Suppressor macrophage (primary cell): ENCODE measurements at regions not wholly inside any gene's neighbourhood (a gene's known extent, or its start where the extent isn't known, plus 50 kb on each side); places are given as distances from the start of the nearest gene placed in this dataset.
"Not testable (repeated sequence)": the region's sequence is repeated elsewhere in the genome, so short reads cannot be mapped to it uniquely, and the experiment has no call there.

Experiments
- DNase-seq, 4 experiments: peaks; one replicate each; pipeline ENCODE4 v3.0.0-alpha.2; 2020 to 2022

GRCh38 chr12:102728506-102729242, 188.4 kb downstream of the PAH start:
- DNase-seq = no peak

DNA sequence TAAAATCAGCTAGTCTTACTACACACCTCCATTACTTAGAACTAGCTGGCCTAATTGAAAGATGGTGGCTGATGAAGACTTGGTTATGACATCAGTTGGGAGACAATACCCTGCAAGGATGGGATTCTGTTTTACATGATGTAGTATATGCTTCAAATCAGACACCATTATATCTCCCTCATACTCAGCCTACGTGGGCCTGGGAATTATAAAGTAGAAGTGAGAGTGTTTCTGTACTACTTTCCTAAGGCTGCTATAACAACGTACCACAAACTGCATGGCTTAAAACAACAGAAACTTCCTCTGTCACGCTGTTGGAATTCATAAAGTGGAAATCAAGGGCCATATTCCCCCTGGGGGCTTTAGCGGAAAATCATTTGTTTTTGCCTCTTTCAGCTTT, 190.4 kb downstream of the PAH start:
- DNase-seq = no peak

DNA sequence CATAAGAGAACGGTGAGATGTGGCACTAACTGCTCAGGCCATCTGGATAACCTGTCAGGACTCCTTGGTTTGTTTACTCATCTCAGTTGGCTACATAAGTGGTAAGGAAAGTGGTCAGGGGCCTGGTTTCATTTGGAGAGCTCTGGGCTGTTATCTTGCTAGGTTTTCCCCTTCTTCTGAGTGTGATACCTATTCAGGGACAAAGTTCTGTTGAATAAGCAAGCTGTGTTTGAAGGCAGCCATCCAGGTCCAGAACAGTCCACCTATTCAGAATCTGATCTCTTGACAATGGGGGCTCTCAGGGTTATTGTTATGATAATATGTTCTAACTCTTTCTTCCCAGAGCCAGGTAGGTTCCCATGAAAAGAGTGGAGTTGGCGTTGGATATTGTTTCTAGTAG, 194.9 kb downstream of the PAH start:
- no peak for DNase-seq

GRCh38 chr12:102708108-102708507, 208.9 kb downstream of the PAH start:
- DNase-seq = no peak

DNA sequence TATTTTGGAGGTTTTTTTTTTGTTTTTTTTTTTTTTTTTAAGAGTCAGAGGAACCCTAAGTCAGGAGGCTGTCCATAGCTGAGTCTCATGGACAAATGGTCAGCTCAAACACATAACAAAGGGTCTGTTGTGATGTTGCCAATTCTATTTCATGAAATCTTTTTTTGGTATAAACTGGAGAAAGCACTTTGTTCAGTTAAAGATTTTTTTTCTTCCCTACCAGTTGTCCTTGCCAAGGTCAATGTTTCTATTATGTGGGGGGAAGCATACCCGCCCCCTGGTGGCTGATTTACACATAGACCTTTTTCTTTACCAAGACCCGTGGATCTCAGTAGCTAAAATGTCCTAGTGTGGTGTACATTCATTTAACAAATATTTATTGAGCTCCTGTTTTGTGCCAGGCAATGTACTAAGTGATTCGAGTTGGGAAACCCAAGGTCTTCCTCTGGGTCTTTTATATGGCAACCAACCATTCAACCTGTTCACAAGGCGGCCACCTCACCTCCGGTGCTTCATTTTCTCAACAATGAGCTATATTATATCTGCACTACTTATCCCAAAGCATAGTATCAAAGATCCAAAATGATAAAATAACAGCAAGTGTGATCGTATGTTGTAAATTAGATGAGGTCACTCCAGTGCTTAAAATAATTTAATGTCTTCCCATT, 214.5 kb downstream of the PAH start:
- peak; percentile 69 to 80 (median 75) for DNase-seq

DNA sequence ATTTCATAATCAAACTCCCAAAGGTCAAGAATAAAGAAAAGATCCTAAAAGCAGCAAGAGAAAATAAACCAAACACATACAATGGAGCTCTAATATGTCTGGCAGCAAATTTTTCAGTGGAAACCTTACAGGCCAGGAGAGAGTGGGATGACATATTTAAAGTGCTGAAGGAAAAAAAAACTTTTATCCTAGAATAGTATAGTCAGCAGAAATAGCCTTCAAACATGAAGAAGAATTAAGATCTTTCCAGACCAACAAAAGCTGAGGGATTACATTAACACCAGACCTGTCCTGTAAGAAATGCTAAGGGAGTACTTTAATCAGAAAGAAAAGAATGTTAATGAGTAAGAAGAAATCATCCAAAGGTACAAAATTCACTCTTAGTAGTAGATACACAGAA, 215.7 kb upstream of the IGF1 start:
- no peak for DNase-seq

GRCh38 chr12:102694903-102695302, 214.5 kb upstream of the IGF1 start:
- no peak for DNase-seq

DNA sequence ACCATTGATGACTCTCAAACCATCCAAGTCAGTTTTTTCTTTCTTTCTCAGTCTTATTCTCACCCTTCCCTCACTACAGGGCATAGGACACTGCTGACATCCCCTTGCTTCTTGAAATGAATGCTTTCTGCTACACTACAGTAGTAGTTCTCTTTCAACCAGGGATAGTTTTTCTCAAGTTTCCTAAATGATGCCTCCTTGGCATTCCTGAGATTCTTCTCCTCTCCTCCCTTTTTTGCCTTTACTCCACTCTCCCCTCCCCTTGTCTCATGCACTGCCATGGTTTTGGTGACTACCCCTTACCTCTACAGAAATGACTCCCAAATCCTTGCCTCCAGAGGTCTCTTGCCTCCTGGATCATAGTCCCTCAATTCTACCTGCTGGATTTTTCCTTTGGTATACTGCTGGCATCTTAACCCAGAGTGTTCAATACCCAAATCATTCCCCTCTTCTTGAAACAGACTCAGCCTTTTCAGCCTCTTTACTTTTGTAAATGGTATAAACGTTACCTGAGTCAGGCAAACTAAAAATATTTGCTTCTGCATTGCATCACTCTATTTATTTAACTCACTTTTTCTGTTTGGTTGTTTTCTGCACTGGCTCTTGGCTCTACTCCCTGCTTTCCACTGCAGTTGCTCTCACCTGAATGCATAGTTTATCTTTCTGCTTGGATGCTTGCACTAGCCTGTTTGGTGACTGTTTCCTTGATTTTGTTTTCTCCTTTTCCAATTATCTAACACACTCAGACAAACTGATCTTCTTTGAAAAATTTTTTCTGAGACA, 211.6 kb upstream of the IGF1 start:
- DNase-seq = no peak

DNA sequence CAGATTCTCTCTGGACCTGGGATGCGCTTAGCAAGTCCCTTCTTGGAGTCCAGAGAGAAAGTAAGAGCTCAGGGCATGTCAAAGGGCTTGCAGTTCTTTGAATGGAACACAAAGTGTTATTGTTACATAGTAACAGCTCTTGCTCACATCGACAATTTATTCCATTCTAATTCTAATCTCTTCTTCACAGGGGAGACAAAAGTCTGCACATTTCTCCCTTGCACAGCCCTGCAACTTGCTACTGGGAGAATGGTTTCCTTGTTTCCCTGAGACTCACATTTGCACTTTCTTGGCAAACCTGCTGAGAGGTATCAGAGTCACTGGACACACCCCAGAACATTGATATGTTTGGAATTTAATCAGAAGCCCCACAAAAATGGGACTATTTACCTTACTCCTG, 209.9 kb upstream of the IGF1 start:
- DNase-seq = no peak

- no peak for DNase-seq
These were observed 209.3 kb upstream of the IGF1 start for GRCh38 chr12:102689701-102690100.

DNA sequence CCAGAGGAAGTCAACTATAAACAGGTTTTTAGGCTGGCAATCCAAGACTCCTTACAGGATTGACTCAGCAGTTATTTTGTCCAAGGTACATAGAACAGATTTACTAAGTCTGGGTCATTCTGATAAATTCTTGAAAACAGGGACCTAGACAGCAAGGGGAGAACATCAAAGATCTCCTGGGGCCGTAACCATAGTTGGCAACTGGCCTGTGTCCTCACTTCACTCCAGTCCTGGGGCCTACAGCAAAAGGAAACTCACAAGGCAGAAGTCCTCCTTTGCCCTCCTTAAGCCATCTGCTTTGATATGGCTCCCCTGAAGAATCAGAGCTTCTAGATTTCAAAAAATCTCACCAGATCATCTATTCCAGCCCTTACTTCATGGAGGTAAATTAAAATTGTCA, 207.2 kb upstream of the IGF1 start:
- DNase-seq = no peak

DNA sequence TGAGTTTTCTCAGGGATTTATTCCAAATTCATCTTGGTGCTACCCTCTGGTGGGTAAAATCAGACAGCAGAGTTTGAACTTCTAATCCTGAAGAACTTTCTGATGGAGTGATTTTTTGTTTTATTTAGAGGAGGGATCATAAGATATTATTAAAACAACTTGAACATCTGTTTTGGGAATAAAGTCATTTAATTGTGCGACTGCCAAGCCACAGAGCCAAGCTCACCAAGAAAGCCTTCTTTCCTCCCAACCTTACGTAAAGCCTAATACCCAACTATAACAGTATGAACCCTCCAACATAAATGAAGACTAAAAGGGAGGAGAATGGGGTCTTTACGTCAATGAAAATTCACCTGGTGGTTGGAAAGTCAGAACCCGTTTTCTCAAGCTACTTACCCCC, 205.5 kb upstream of the IGF1 start:
- DNase-seq = no peak

- peak in 1 of 4 experiments; percentile 3 for DNase-seq
These were observed 204.8 kb upstream of the IGF1 start for GRCh38 chr12:102685172-102685571.

GRCh38 chr12:102682366-102683289, 202.3 kb upstream of the IGF1 start:
- no peak for DNase-seq

DNA sequence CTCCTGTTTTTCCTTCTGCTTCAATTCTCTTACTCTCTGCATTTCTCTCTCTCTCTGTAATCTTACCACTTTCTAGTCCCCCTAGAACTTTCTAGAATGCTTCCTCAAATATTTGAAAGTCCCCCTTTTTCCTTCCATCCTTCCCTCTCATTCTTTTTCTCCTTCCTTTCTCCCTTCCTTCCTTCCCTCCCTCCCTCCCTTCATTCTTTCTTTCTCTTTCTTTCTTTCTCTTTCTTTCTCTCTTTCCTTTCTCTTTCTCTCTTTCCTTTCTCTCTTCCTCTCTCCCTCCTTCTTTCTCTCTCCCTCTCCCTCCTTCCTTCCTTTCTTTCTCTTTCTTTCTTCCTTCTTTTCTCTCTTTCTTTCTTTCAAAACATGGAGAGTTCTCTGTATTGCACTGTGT, 201.4 kb upstream of the IGF1 start:
- no peak for DNase-seq

GRCh38 chr12:102681309-102681708, 200.9 kb upstream of the IGF1 start:
- no peak for DNase-seq

GRCh38 chr12:102680304-102680703, 199.9 kb upstream of the IGF1 start:
- DNase-seq = no peak

DNA sequence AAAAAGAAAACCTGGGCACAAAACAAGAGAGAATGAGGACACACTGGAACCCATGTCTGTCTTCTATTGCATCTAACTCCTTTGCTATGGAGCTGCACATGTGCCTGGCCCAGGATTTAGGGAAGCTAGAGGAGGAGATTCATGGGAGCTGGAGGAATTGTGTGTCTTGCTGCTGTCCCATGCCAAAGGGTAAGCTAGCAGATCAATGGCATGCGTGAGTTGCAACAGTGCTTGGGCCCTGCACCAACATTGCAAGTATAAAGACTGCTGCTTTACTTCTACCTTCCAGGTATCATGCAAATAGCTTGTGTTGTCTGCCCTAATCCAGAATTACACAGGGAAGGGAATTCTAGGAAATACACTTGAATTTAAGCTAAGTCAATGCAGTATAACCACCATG, 196.4 kb upstream of the IGF1 start:
- no peak for DNase-seq

DNA sequence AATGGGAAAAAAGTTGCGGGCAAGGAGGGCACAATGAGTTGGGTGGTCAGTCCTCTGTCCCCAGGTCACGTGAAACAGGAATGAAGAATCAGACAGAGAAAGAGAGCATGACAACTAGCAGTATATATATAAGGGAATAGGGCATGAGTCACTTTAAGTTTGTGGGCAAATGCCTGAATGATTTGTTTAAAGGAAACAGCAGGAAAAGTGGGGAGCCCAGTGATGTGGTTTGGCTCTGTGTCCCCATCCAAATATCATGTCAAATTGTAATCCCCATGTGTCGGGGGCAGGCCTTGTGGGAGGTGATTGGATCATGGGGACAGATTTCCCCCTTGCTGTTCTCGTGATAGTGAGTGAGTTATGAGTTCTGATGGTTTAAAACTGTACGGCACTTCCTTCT, 195.3 kb upstream of the IGF1 start:
- no peak for DNase-seq

DNA sequence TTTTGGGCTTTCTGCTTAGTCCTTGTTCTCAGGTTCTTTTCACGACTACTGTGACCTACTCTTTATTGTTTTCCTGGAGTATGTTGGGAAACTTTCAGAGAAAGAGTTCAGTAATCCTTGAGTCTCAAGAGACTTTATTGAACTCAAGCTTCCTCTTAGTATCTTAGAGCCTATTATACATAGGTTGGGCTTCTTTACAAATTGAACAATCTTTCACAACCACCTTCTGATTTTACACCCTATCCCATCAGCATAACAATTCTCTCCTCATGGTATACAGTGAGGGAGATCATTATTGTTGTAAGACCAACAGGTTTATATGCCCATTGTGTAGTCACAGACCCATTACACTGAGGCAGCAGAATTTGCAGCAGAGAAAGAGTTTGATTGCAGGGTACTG, 193.2 kb upstream of the IGF1 start:
- no peak for DNase-seq

DNA sequence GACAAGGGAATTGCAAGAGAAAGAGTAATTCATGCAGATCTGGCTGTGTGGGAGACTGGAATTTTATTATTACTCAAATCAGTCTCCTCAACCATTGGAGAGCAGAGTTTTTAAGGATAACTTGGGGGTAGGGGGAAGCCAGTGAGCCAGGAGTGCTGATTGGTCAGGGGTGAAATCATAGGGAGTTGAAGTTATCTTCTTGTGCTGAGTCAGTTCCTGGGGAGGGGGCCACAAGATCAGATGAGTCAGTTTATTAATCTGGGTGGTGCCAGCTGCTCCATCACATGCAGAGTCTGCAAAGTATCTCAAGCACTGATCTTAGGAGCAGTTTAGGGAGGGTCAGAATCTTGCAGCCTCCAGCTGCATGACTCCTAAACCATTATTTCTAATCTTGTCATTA, 191.8 kb upstream of the IGF1 start:
- DNase-seq = not testable (repeated sequence)

GRCh38 chr12:102669056-102669455, 188.7 kb upstream of the IGF1 start:
- DNase-seq = no peak

GRCh38 chr12:102666176-102666575, 185.8 kb upstream of the IGF1 start:
- DNase-seq = not testable (repeated sequence)
